ENCODE measurements at regions not wholly inside any gene's neighbourhood (a gene's known extent, or its start where the extent isn't known, plus 50 kb on each side); places are given as distances from the start of the nearest gene placed in this dataset.

DNA sequence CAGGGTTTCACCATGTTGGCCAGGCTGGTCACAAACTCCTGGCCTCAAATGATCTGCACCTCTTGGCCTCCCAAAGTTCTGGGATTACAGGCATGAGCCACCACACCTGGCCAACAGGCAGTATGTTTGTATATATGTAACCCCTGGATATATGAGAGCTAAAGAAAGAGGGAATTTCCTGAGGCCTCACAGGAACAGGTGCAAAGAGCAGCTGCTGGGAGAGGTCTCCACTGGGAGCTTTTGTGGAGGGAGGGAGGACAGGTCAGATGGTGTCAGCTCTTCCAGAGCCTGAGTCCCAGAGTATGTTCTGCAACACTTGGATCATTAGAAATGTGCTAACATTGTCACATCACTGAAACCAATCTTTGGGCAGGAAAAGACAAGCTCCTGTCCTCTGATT lies 110.1 kb upstream of the KIF5B start:
- H3K27me3 ChIP-seq (ENCODE audit: control insufficient read depth in 1 of 2, insufficient read depth in 1 of 2, low read length in 2 of 2): no peaks in the 10 kb centered on the region
- no peak overlapping the region for H2BK12ac ChIP-seq (ENCODE audit: low read length in 2 of 2)
- no peak overlapping the region for H2AK5ac ChIP-seq (ENCODE audit: low read length, severe bottlenecking)
- H3K4ac ChIP-seq (ENCODE audit: low read depth in 1 of 2, low read length in 2 of 2): no peak overlapping the region
- H3K9me3 ChIP-seq (ENCODE audit: control insufficient read depth, low read length): no peaks in the 10 kb centered on the region
- no peaks in the 10 kb centered on the region for H3K36me3 ChIP-seq (ENCODE audit: control insufficient read depth in 1 of 2, insufficient read depth in 2 of 2, low read depth in 1 of 2, low read length in 2 of 2)
- H3K23ac ChIP-seq (ENCODE audit: low read length in 2 of 2): no peak overlapping the region
- H2BK5ac ChIP-seq (ENCODE audit: low read depth, low read length, poor library complexity, severe bottlenecking): no peak overlapping the region
- no peaks in the 10 kb centered on the region for H3K79me1 ChIP-seq (replicated peaks; ENCODE audit: low read length, poor library complexity, severe bottlenecking)
- no peak overlapping the region for H4K8ac ChIP-seq (ENCODE audit: low read length)
- no peak overlapping the region for H3K4me2 ChIP-seq (ENCODE audit: low read length, poor library complexity, severe bottlenecking)
- no peak for DNase-seq
- H4K91ac ChIP-seq (ENCODE audit: low read length): no peak overlapping the region
- H3K4me3 ChIP-seq (ENCODE audit: insufficient read depth in 1 of 2, low read depth in 1 of 2, low read length in 2 of 2): no peak overlapping the region
- no peak overlapping the region for H2BK120ac ChIP-seq (ENCODE audit: low read depth, low read length)
- no peak overlapping the region for H3K18ac ChIP-seq (ENCODE audit: low read depth in 1 of 2, low read length in 2 of 2)
- no peak overlapping the region for H2BK15ac ChIP-seq (ENCODE audit: low read depth, poor library complexity, severe bottlenecking)
- no peak overlapping the region for H3K9ac ChIP-seq (ENCODE audit: low read length)
- no peak overlapping the region for H3K27ac ChIP-seq (ENCODE audit: low read length, poor library complexity, severe bottlenecking)
- no peak overlapping the region for H2AFZ ChIP-seq (ENCODE audit: low read depth, low read length)
- H3K4me1 ChIP-seq (ENCODE audit: control insufficient read depth, insufficient read depth, low read depth, low read length): peaks cover 3% of the 10 kb centered on the region
- no peak overlapping the region for H3K14ac ChIP-seq (ENCODE audit: low read length in 2 of 2)

- Histone ChIP-seq H2BK15ac (ENCODE audit: low read depth, poor library complexity, severe bottlenecking) (no peak overlapping the region), H2BK12ac (ENCODE audit: low read length in 2 of 2) (no peak overlapping the region), H3K23ac (ENCODE audit: low read length in 2 of 2) (no peak overlapping the region), H3K9ac (ENCODE audit: low read length) (no peak overlapping the region), H2AFZ (ENCODE audit: low read depth, low read length) (no peak overlapping the region), H3K27ac (ENCODE audit: low read length, poor library complexity, severe bottlenecking) (no peak overlapping the region), H3K79me1 (replicated peaks; ENCODE audit: low read length, poor library complexity, severe bottlenecking) (no peaks in the 10 kb centered on the region), H2AK5ac (ENCODE audit: low read length, severe bottlenecking) (no peak overlapping the region), H3K9me3 (ENCODE audit: control insufficient read depth, low read length) (no peaks in the 10 kb centered on the region), H3K14ac (ENCODE audit: low read length in 2 of 2) (no peak overlapping the region), H3K4me1 (ENCODE audit: control insufficient read depth, insufficient read depth, low read depth, low read length) (peaks cover 3% of the 10 kb centered on the region), H2BK5ac (ENCODE audit: low read depth, low read length, poor library complexity, severe bottlenecking) (no peak overlapping the region), H3K18ac (ENCODE audit: low read depth in 1 of 2, low read length in 2 of 2) (no peak overlapping the region), H3K4me2 (ENCODE audit: low read length, poor library complexity, severe bottlenecking) (no peak overlapping the region), H4K8ac (ENCODE audit: low read length) (no peak overlapping the region), H2BK120ac (ENCODE audit: low read depth, low read length) (no peak overlapping the region), H3K4ac (ENCODE audit: low read depth in 1 of 2, low read length in 2 of 2) (no peak overlapping the region), H3K4me3 (ENCODE audit: insufficient read depth in 1 of 2, low read depth in 1 of 2, low read length in 2 of 2) (no peak overlapping the region), H3K36me3 (ENCODE audit: control insufficient read depth in 1 of 2, insufficient read depth in 2 of 2, low read depth in 1 of 2, low read length in 2 of 2) (no peaks in the 10 kb centered on the region), H3K27me3 (ENCODE audit: control insufficient read depth in 1 of 2, insufficient read depth in 1 of 2, low read length in 2 of 2) (no peaks in the 10 kb centered on the region), H4K91ac (ENCODE audit: low read length) (no peak overlapping the region)
- DNase-seq: no peak
- 92% methylated on average over 8 of the region's 9 CpGs for WGBS
These were observed 107.5 kb upstream of the KIF5B start for GRCh38 chr10:32163762-32164148.

DNA sequence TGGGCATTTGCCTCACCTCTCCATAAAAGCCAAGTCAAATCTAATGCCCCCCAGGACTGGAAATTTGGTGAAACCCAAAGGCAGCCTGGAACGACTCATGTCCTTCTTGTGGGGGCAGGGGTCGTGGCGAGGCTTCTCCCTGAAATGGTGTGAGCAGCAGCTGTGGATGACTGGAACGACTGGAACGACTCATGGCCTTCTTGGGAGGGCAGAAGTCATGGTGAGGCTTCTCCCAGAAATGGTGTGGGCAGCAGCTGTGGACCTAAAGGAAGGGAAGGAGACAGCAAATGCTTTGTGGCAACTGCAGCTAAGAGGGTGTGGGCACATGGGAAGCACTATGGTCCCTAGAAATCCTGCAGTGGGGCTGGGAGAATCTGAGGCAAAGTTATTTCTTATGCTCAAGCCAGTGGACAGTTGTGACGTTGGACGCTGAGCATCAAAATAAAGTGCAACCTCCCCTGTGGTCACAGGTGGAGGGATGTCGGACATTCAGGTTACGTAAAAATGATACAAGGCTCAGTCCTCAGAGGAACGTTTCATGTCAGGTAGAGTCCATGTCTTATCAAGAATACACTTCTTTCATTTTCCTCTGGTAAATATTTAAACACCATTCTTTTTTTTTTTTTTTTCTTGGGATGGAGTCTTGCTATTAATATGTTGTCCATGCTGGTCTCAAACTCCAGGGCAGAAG lies 107.0 kb upstream of the KIF5B start:
- Histone ChIP-seq H3K23ac (ENCODE audit: low read length in 2 of 2) (no peak overlapping the region), H3K27ac (ENCODE audit: low read length, poor library complexity, severe bottlenecking) (no peak overlapping the region), H2AFZ (ENCODE audit: low read depth, low read length) (no peak overlapping the region), H3K9me3 (ENCODE audit: control insufficient read depth, low read length) (no peaks in the 10 kb centered on the region), H3K9ac (ENCODE audit: low read length) (peak overlapping the region; percentile 36), H3K27me3 (ENCODE audit: control insufficient read depth in 1 of 2, insufficient read depth in 1 of 2, low read length in 2 of 2) (no peaks in the 10 kb centered on the region), H4K8ac (ENCODE audit: low read length) (no peak overlapping the region), H3K36me3 (ENCODE audit: control insufficient read depth in 1 of 2, insufficient read depth in 2 of 2, low read depth in 1 of 2, low read length in 2 of 2) (no peaks in the 10 kb centered on the region), H2BK12ac (ENCODE audit: low read length in 2 of 2) (no peak overlapping the region), H3K79me1 (replicated peaks; ENCODE audit: low read length, poor library complexity, severe bottlenecking) (no peaks in the 10 kb centered on the region), H2AK5ac (ENCODE audit: low read length, severe bottlenecking) (no peak overlapping the region), H2BK120ac (ENCODE audit: low read depth, low read length) (no peak overlapping the region), H2BK15ac (ENCODE audit: low read depth, poor library complexity, severe bottlenecking) (no peak overlapping the region), H3K18ac (ENCODE audit: low read depth in 1 of 2, low read length in 2 of 2) (no peak overlapping the region), H3K4me3 (ENCODE audit: insufficient read depth in 1 of 2, low read depth in 1 of 2, low read length in 2 of 2) (peak overlapping the region in 1 of 2 experiments; percentile 31), H2BK5ac (ENCODE audit: low read depth, low read length, poor library complexity, severe bottlenecking) (no peak overlapping the region), H3K4me2 (ENCODE audit: low read length, poor library complexity, severe bottlenecking) (no peak overlapping the region), H3K4ac (ENCODE audit: low read depth in 1 of 2, low read length in 2 of 2) (no peak overlapping the region), H3K14ac (ENCODE audit: low read length in 2 of 2) (no peak overlapping the region), H3K4me1 (ENCODE audit: control insufficient read depth, insufficient read depth, low read depth, low read length) (peaks cover 3% of the 10 kb centered on the region), H4K91ac (ENCODE audit: low read length) (no peak overlapping the region)
- DNase-seq: no peak
- WGBS: 65% methylated on average over 10 of the region's 10 CpGs

- 94% methylated on average over 8 of the region's 8 CpGs for WGBS
- DNase-seq: no peak
- Histone ChIP-seq H3K23ac (ENCODE audit: low read length in 2 of 2) (no peak overlapping the region), H3K27ac (ENCODE audit: low read length, poor library complexity, severe bottlenecking) (no peak overlapping the region), H2BK5ac (ENCODE audit: low read depth, low read length, poor library complexity, severe bottlenecking) (no peak overlapping the region), H4K8ac (ENCODE audit: low read length) (no peak overlapping the region), H2BK12ac (ENCODE audit: low read length in 2 of 2) (no peak overlapping the region), H3K9me3 (ENCODE audit: control insufficient read depth, low read length) (no peaks in the 10 kb centered on the region), H3K18ac (ENCODE audit: low read depth in 1 of 2, low read length in 2 of 2) (no peak overlapping the region), H3K4me2 (ENCODE audit: low read length, poor library complexity, severe bottlenecking) (no peak overlapping the region), H3K36me3 (ENCODE audit: control insufficient read depth in 1 of 2, insufficient read depth in 2 of 2, low read depth in 1 of 2, low read length in 2 of 2) (no peaks in the 10 kb centered on the region), H2BK15ac (ENCODE audit: low read depth, poor library complexity, severe bottlenecking) (no peak overlapping the region), H3K4me1 (ENCODE audit: control insufficient read depth, insufficient read depth, low read depth, low read length) (no peaks in the 10 kb centered on the region), H3K27me3 (ENCODE audit: control insufficient read depth in 1 of 2, insufficient read depth in 1 of 2, low read length in 2 of 2) (no peaks in the 10 kb centered on the region), H4K91ac (ENCODE audit: low read length) (no peak overlapping the region), H2AFZ (ENCODE audit: low read depth, low read length) (no peak overlapping the region), H3K4me3 (ENCODE audit: insufficient read depth in 1 of 2, low read depth in 1 of 2, low read length in 2 of 2) (no peak overlapping the region), H3K4ac (ENCODE audit: low read depth in 1 of 2, low read length in 2 of 2) (no peak overlapping the region), H2AK5ac (ENCODE audit: low read length, severe bottlenecking) (no peak overlapping the region), H2BK120ac (ENCODE audit: low read depth, low read length) (no peak overlapping the region), H3K14ac (ENCODE audit: low read length in 2 of 2) (no peak overlapping the region), H3K79me1 (replicated peaks; ENCODE audit: low read length, poor library complexity, severe bottlenecking) (no peaks in the 10 kb centered on the region), H3K9ac (ENCODE audit: low read length) (no peak overlapping the region)
These were observed 105.4 kb upstream of the KIF5B start for GRCh38 chr10:32161586-32161985.

Measured in mesenchymal stem cell (in vitro differentiated cells and primary cell).